GM12878 (cell line): ENCODE measurements at regions not wholly inside any gene's neighbourhood (a gene's known extent, or its start where the extent isn't known, plus 50 kb on each side); places are given as distances from the start of the nearest gene placed in this dataset.

Experiments
- ATAC-seq: fragments of 200-7000 bp; cut with Tn5 transposase; 3 replicates; pipeline ENCODE4 v1.9.1; 2020; ENCODE audit warnings: mild to moderate bottlenecking, moderate library complexity
- BruUV-seq: library from RNA; stranded (reverse); fragments of 400-500 nt; replicated peaks from 2 replicates; lab custom pipeline; 2021; lab: Mats Ljungman, UMichigan
- CTCF ChIA-PET: fragments of 300-600 bp; sonication (Branson Sonifier 250); formaldehyde crosslinking; extraction: SDS; loops from one replicate; lab custom pipeline; 2021; ENCODE audit warnings: inconsistent platforms; lab: Yijun Ruan, JAX
- POLR2A ChIA-PET: fragments of 350-600 bp; formaldehyde crosslinking; extraction: SDS; loops from one replicate; lab custom pipeline; 2021; ENCODE audit warnings: inconsistent platforms; lab: Charles Lee
- RAD21 ChIA-PET: fragments of 300-600 bp; sonication (Branson Sonifier 250); formaldehyde crosslinking; loops from one replicate; lab custom pipeline; 2023; ENCODE audit warnings: antibody characterized with exemption; ENCODE audit not compliant: unreplicated experiment; lab: Charles Lee
- SMC1A ChIA-PET: fragments of 300-600 bp; sonication (Branson Sonifier 250); formaldehyde crosslinking; loops from one replicate; lab custom pipeline; 2023; ENCODE audit not compliant: unreplicated experiment, uncharacterized antibody; lab: Charles Lee
- DNase-seq: peaks from one replicate; pipeline ENCODE4 v3.0.0-alpha.2; 2011; ENCODE audit warnings: low read depth, low spot score
- FAIRE-seq: peaks from 3 replicates; lab custom pipeline; 2011; peaks lifted over from hg19 to GRCh38; lab: Jason Lieb, UNC
- H2AFZ ChIP-seq: 2 replicates; pipeline ENCODE4 v1.6.0; 2011; ENCODE audit warnings: low read depth, low read length, control low read depth; ENCODE audit not compliant: control insufficient read depth
- H3K27ac ChIP-seq: 2 replicates; pipeline ENCODE4 v1.5.1; 2011; ENCODE audit warnings: control low read depth; ENCODE audit not compliant: control insufficient read depth, insufficient read depth
- H3K27me3 ChIP-seq, 2 experiments: replicated peaks in 1 of 2; 2 replicates each; pipeline versions ENCODE4 v1.6.0 to v1.6.1; 2011; ENCODE audit warnings: low read length in 1 of 2; ENCODE audit not compliant: control insufficient read depth in 2 of 2, insufficient read depth in 2 of 2
- H3K36me3 ChIP-seq, 2 experiments: 2 replicates each; pipeline ENCODE4 v1.5.1; 2011; ENCODE audit warnings: low read length in 1 of 2; ENCODE audit not compliant: control insufficient read depth in 2 of 2, insufficient read depth in 2 of 2
- H3K4me1 ChIP-seq: 2 replicates; pipeline ENCODE4 v1.6.1; 2011; ENCODE audit warnings: mild to moderate bottlenecking, low read length, moderate library complexity, mixed read lengths; ENCODE audit not compliant: control insufficient read depth, insufficient read depth
- H3K4me2 ChIP-seq: 2 replicates; pipeline ENCODE4 v1.6.0; 2011; ENCODE audit warnings: control low read depth; ENCODE audit not compliant: control insufficient read depth, insufficient read depth
- H3K4me3 ChIP-seq: fragments of 200-600 bp; sonication (generic); 2 replicates; pipeline ENCODE4 v1.5.1; 2016
- H3K79me2 ChIP-seq: 2 replicates; pipeline ENCODE4 v1.6.0; 2011; ENCODE audit warnings: low read length; ENCODE audit not compliant: control insufficient read depth, insufficient read depth
- H3K9ac ChIP-seq: 2 replicates; pipeline ENCODE4 v1.8.0; 2011; ENCODE audit warnings: low read length, control low read depth, mixed read lengths; ENCODE audit not compliant: control insufficient read depth, insufficient read depth
- H3K9me3 ChIP-seq: replicated peaks from 3 replicates; pipeline ENCODE4 v1.5.1; 2011; ENCODE audit warnings: mild to moderate bottlenecking, low read length; ENCODE audit not compliant: control insufficient read depth, insufficient read depth
- H4K20me1 ChIP-seq: 2 replicates; pipeline ENCODE4 v1.6.0; 2011; ENCODE audit not compliant: control insufficient read depth, insufficient read depth
- BACH1 ChIP-seq: fragments of 450-650 bp; IDR thresholded peaks from 2 replicates; pipeline ENCODE4 v1.6.1; 2017; ENCODE audit warnings: mild to moderate bottlenecking, borderline replicate concordance
- BCL3 ChIP-seq: IDR thresholded peaks from 2 replicates; pipeline ENCODE4 v1.6.1; 2011; ENCODE audit warnings: borderline replicate concordance, low read depth, mild to moderate bottlenecking, moderate library complexity, low read length; ENCODE audit not compliant: insufficient read depth, poor library complexity, severe bottlenecking
- BHLHE40 ChIP-seq, 2 experiments: fragments of 450-650 bp in 1 of 2; IDR thresholded peaks; 2 replicates each; pipeline ENCODE4 v1.6.1; 2011 to 2017; ENCODE audit warnings: low read depth in 2 of 2, borderline replicate concordance in 1 of 2, improper control_type of control experiment in 1 of 2, low read length in 1 of 2, mild to moderate bottlenecking in 1 of 2
- BMI1 ChIP-seq: fragments of 450-650 bp; IDR thresholded peaks from 2 replicates; pipeline ENCODE4 v1.6.1; 2016; ENCODE audit warnings: mild to moderate bottlenecking, moderate library complexity, borderline replicate concordance
- CBFB ChIP-seq: IDR thresholded peaks from 2 replicates; pipeline ENCODE4 v1.6.1; 2016; ENCODE audit warnings: antibody characterized with exemption, low read depth
- HDAC6 ChIP-seq: fragments of 200-600 bp; sonication (generic); IDR thresholded peaks from one replicate; pipeline ENCODE4 v1.8.0; 2017; ENCODE audit warnings: antibody characterized with exemption; ENCODE audit not compliant: unreplicated experiment
- JUNB ChIP-seq: IDR thresholded peaks from 2 replicates; pipeline ENCODE4 v1.6.1; 2016; ENCODE audit warnings: antibody characterized with exemption, mild to moderate bottlenecking
- KDM1A ChIP-seq: fragments of 200-600 bp; sonication (generic); IDR thresholded peaks from 2 replicates; pipeline ENCODE4 v1.6.1; 2016; ENCODE audit warnings: borderline replicate concordance
- KLF5 ChIP-seq: fragments of 450-650 bp; IDR thresholded peaks from 2 replicates; pipeline ENCODE4 v1.6.1; 2014; ENCODE audit warnings: mild to moderate bottlenecking; ENCODE audit not compliant: partially characterized antibody
- LARP7 ChIP-seq: fragments of 450-650 bp; IDR thresholded peaks from 2 replicates; pipeline ENCODE4 v1.6.1; 2017; ENCODE audit warnings: mild to moderate bottlenecking
- POU2F2 ChIP-seq: IDR thresholded peaks from 3 replicates; pipeline ENCODE4 v1.6.1; 2011; ENCODE audit warnings: low read depth, mild to moderate bottlenecking, low read length, borderline replicate concordance
- RELB ChIP-seq: fragments of 450-650 bp; IDR thresholded peaks from 2 replicates; pipeline ENCODE4 v1.6.1; 2017; ENCODE audit warnings: low read depth, mild to moderate bottlenecking, moderate library complexity
- RFX5 ChIP-seq: IDR thresholded peaks from 2 replicates; pipeline ENCODE4 v1.6.1; 2011; ENCODE audit warnings: low read depth, low read length, improper control_type of control experiment
- SMARCA5 ChIP-seq: fragments of 450-650 bp; IDR thresholded peaks from 2 replicates; pipeline ENCODE4 v1.6.1; 2017; ENCODE audit warnings: mild to moderate bottlenecking
- YY1 ChIP-seq: IDR thresholded peaks from 2 replicates; pipeline ENCODE4 v1.6.1; 2011; ENCODE audit warnings: low read depth, mild to moderate bottlenecking, low read length
- ZNF622 ChIP-seq: fragments of 450-650 bp; IDR thresholded peaks from 2 replicates; pipeline ENCODE4 v1.6.1; 2017; ENCODE audit warnings: mild to moderate bottlenecking, inconsistent platforms
- WGBS: methylation state at CpG from one replicate; pipeline ENCODE4 v1.1.6; 2016; ENCODE audit warnings: low lambda C conversion rate; ENCODE audit not compliant: insufficient replicate concordance, insufficient coverage; ENCODE audit errors: missing lambda C conversion rate; 5-methylcytosine and 5-hydroxymethylcytosine counted together
- in situ Hi-C: fragments of 300-500 bp; cut with MboI; formaldehyde crosslinking; loops from 9 replicates; pipeline ENCODE4 v1.14.3; 2018; ENCODE audit warnings: mixed read lengths
- intact Hi-C: fragments of 100-400 bp; cut with micrococcal nuclease; formaldehyde crosslinking; loops from one replicate; pipeline ENCODE4 v1.14.2; 2022; ENCODE audit not compliant: unreplicated experiment

- no peak for FAIRE-seq
- Histone ChIP-seq H3K4me3 (no peak overlapping the region), H3K4me1 (peaks cover 11% of the 10 kb centered on the region), H3K9ac (no peak overlapping the region), H3K27me3 (peaks cover 0 to 5% of the 10 kb centered on the region in 2 experiments; a peak in 1 of 4 replicates), H3K27ac (no peak overlapping the region), H3K36me3 (no peaks in the 10 kb centered on the region), H3K79me2 (no peaks in the 10 kb centered on the region), H3K9me3 (no peaks in the 10 kb centered on the region; the same call in 2 of the 3 replicates), H2AFZ (no peak overlapping the region), H4K20me1 (no peaks in the 10 kb centered on the region; the same call in 1 of the 2 replicates), H3K4me2 (no peak overlapping the region)
- CTCF ChIA-PET: no interaction called here
- intact Hi-C loops: no loop called here
- RAD21 ChIA-PET: no interaction called here
- POLR2A ChIA-PET: no interaction called here
- in situ Hi-C loops: no loop called here
- TF ChIP-seq RELB (no peak), BMI1 (no peak), JUNB (no peak), POU2F2 (no peak), KDM1A (no peak), HDAC6 (no peak), LARP7 (no peak), BCL3 (no peak), SMARCA5 (no peak), KLF5 (no peak), CBFB (no peak), RFX5 (no peak), BACH1 (no peak), BHLHE40 (IDR thresholded peaks at IDR 0.05; ENCODE audit: borderline replicate concordance in 1 of 2, low read depth in 2 of 2, low read length in 1 of 2) (no peak), ZNF622 (no peak), YY1 (no peak)
- no peak for ATAC-seq
- 93% methylated on average over 2 of the region's 2 CpGs for WGBS
- SMC1A ChIA-PET: no interaction called here
- no peak for DNase-seq
- BruUV-seq: no TSS peak
Observed at GRCh38 chr2:111666160-111666559, 217.8 kb downstream of the ANAPC1 start.
